ENCODE measurements at regions not wholly inside any gene's neighbourhood (a gene's known extent, or its start where the extent isn't known, plus 50 kb on each side); places are given as distances from the start of the nearest gene placed in this dataset.

GRCh38 chr10:28808693-28809092 lies 131.4 kb downstream of the BAMBI start:
- DNase-seq = no peak
- no peak for TF ChIP-seq CTCF (IDR thresholded peaks at IDR 0.05; ENCODE audit: low read length)
- TF ChIP-seq EZH2 (optimal IDR thresholded peaks at IDR 0.05; ENCODE audit: low read depth, low read length) = no peak
- no peak for TF ChIP-seq EZH2phosphoT487 (IDR thresholded peaks at IDR 0.05; ENCODE audit: low read length)
- Histone ChIP-seq H3K9ac (ENCODE audit: low read length) (no peak overlapping the region), H3K9me3 (replicated peaks; ENCODE audit: insufficient read depth, low read length) (no peaks in the 10 kb centered on the region), H3K4me2 (ENCODE audit: low read depth, low read length) (no peak overlapping the region), H3K4me3 (ENCODE audit: low read length) (no peak overlapping the region), H3K27me3 (replicated peaks; ENCODE audit: insufficient read depth, low read length) (no peaks in the 10 kb centered on the region), H2AFZ (ENCODE audit: low read length) (no peak overlapping the region), H3K27ac (ENCODE audit: low read length) (no peak overlapping the region), H3F3A (ENCODE audit: insufficient read depth, low read length) (no peaks in the 10 kb centered on the region), H3K9me2 (replicated peaks; ENCODE audit: insufficient read depth, low read length) (no peaks in the 10 kb centered on the region), H4K20me1 (ENCODE audit: insufficient read depth, low read length) (no peaks in the 10 kb centered on the region), H3K36me3 (replicated peaks; ENCODE audit: insufficient read depth, low read length) (no peaks in the 10 kb centered on the region), H3K79me2 (ENCODE audit: low read length) (no peaks in the 10 kb centered on the region), H3K4me1 (ENCODE audit: low read length) (no peaks in the 10 kb centered on the region)

- Histone ChIP-seq H3K79me2 (ENCODE audit: low read length) (no peaks in the 10 kb centered on the region), H3K9me3 (replicated peaks; ENCODE audit: insufficient read depth, low read length) (no peaks in the 10 kb centered on the region), H3K36me3 (replicated peaks; ENCODE audit: insufficient read depth, low read length) (no peaks in the 10 kb centered on the region), H2AFZ (ENCODE audit: low read length) (no peak overlapping the region), H3K9me2 (replicated peaks; ENCODE audit: insufficient read depth, low read length) (no peaks in the 10 kb centered on the region), H4K20me1 (ENCODE audit: insufficient read depth, low read length) (no peaks in the 10 kb centered on the region), H3K27me3 (replicated peaks; ENCODE audit: insufficient read depth, low read length) (no peaks in the 10 kb centered on the region), H3K9ac (ENCODE audit: low read length) (no peak overlapping the region), H3K4me3 (ENCODE audit: low read length) (no peak overlapping the region), H3F3A (ENCODE audit: insufficient read depth, low read length) (no peaks in the 10 kb centered on the region), H3K27ac (ENCODE audit: low read length) (no peak overlapping the region), H3K4me2 (ENCODE audit: low read depth, low read length) (no peak overlapping the region), H3K4me1 (ENCODE audit: low read length) (no peaks in the 10 kb centered on the region)
- no peak for TF ChIP-seq CTCF (IDR thresholded peaks at IDR 0.05; ENCODE audit: low read length)
- TF ChIP-seq EZH2 (optimal IDR thresholded peaks at IDR 0.05; ENCODE audit: low read depth, low read length) = no peak
- TF ChIP-seq EZH2phosphoT487 (IDR thresholded peaks at IDR 0.05; ENCODE audit: low read length) = no peak
- DNase-seq = no peak
These were observed 132.9 kb downstream of the BAMBI start for GRCh38 chr10:28810057-28810870.

- H2AFZ ChIP-seq (ENCODE audit: low read length) = no peak overlapping the region
- DNase-seq = no peak
- no peaks in the 10 kb centered on the region for H3K36me3 ChIP-seq (replicated peaks; ENCODE audit: insufficient read depth, low read length)
- no peaks in the 10 kb centered on the region for H3K4me1 ChIP-seq (ENCODE audit: low read length)
- H3K4me3 ChIP-seq (ENCODE audit: low read length) = no peak overlapping the region
- H3K9ac ChIP-seq (ENCODE audit: low read length) = no peak overlapping the region
- no peaks in the 10 kb centered on the region for H3K27me3 ChIP-seq (replicated peaks; ENCODE audit: insufficient read depth, low read length)
- H3K4me2 ChIP-seq (ENCODE audit: low read depth, low read length) = no peak overlapping the region
- H3K79me2 ChIP-seq (ENCODE audit: low read length) = no peaks in the 10 kb centered on the region
- H3F3A ChIP-seq (ENCODE audit: insufficient read depth, low read length) = no peaks in the 10 kb centered on the region
- H3K9me2 ChIP-seq (replicated peaks; ENCODE audit: insufficient read depth, low read length) = no peaks in the 10 kb centered on the region
- H3K27ac ChIP-seq (ENCODE audit: low read length) = no peak overlapping the region
- H3K9me3 ChIP-seq (replicated peaks; ENCODE audit: insufficient read depth, low read length) = no peaks in the 10 kb centered on the region
- no peak for TF ChIP-seq CTCF (IDR thresholded peaks at IDR 0.05; ENCODE audit: low read length)
- TF ChIP-seq EZH2phosphoT487 (IDR thresholded peaks at IDR 0.05; ENCODE audit: low read length) = no peak
- no peak for TF ChIP-seq EZH2 (optimal IDR thresholded peaks at IDR 0.05; ENCODE audit: low read depth, low read length)
- H4K20me1 ChIP-seq (ENCODE audit: insufficient read depth, low read length) = no peaks in the 10 kb centered on the region
These were observed 134.5 kb downstream of the BAMBI start for GRCh38 chr10:28811639-28812349.
